Peyer's patch (tissue), 4 donors: ENCODE measurements at regions not wholly inside any gene's neighbourhood (a gene's known extent, or its start where the extent isn't known, plus 50 kb on each side); places are given as distances from the start of the nearest gene placed in this dataset.

Experiments
- DNase-seq, 3 donors: peaks; one replicate each; pipeline ENCODE4 v3.0.0-alpha.2; 2017 to 2019
- H3K27ac ChIP-seq, 4 donors: fragments of 200-600 bp; sonication (generic); one replicate each; pipeline ENCODE4 v1.5.1; 2016 to 2019
- H3K27me3 ChIP-seq, 2 donors: fragments of 200-600 bp; sonication (generic); one replicate each; pipeline ENCODE4 v1.5.1; 2019
- H3K36me3 ChIP-seq, 3 donors: fragments of 200-600 bp; sonication (generic); one replicate each; pipeline ENCODE4 v1.5.1; 2016 to 2019
- H3K4me1 ChIP-seq, 4 donors: fragments of 200-600 bp; sonication (generic); one replicate each; pipeline ENCODE4 v1.5.1; 2016 to 2019
- H3K4me3 ChIP-seq, 4 donors: fragments of 200-600 bp; sonication (generic); 1 replicate in 3 of 4; 2 replicates in 1 of 4; pipeline ENCODE4 v1.5.1; 2016 to 2019; ENCODE audit warnings: mild to moderate bottlenecking in 1 of 4
- H3K9me3 ChIP-seq, 4 donors: fragments of 200-600 bp; sonication (generic); one replicate each; pipeline ENCODE4 v1.5.1; 2016 to 2019; ENCODE audit warnings: mild to moderate bottlenecking in 1 of 4
- CTCF ChIP-seq, 6 experiments: fragments of 450-650 bp in 4 of 6; fragments of 200-600 bp in 2 of 6; sonication (generic) in 1 of 6; IDR thresholded peaks; one replicate each; pipeline ENCODE4 v1.5.1; 2017 to 2019; ENCODE audit warnings: antibody characterized with exemption in 6 of 6, mild to moderate bottlenecking in 3 of 6, moderate library complexity in 1 of 6
- POLR2A ChIP-seq, 2 donors: fragments of 450-650 bp; IDR thresholded peaks; one replicate each; pipeline ENCODE4 v1.5.1; 2017; ENCODE audit warnings: antibody characterized with exemption in 2 of 2, mild to moderate bottlenecking in 2 of 2, moderate library complexity in 2 of 2

DNA sequence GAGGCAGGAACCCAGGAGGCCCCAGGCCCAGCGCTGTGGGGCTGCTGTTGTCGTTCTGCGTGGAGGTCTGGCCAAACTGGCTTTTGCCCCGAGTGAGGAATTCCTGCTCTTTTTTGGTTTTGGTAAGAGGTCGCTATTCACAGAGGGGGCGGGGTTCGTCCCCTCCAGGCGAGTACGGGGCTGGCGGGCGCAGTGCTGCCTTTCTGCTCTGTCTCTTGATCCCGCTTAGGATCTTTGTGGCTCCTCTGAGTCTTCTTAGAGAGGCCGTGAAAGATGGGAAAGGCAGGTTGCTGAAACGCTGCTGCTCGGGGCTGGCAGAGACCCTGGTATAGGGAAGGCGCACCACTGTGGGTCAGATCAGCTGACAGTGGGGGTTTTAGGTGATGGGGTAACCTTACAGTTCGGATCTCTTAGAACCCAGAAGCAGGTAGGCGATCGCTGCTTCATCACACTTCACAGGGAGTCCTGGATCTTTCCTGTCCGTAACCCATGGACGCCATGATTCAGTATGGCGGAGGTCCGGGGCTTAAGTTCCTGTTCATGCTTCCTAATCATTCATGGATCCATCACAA lies 136.7 kb downstream of the KIF20B start:
- Histone ChIP-seq H3K4me3 (peak overlapping the region; percentile 49 to 73 (median 61)), H3K9me3 (no peaks in the 10 kb centered on the region), H3K36me3 (no peaks in the 10 kb centered on the region), H3K27me3 (no peaks in the 10 kb centered on the region), H3K4me1 (no peaks in the 10 kb centered on the region), H3K27ac (peak overlapping the region in 2 of 4 donors; percentile 54 to 65)
- TF ChIP-seq POLR2A (IDR thresholded peaks at IDR 0.05) (no peak), CTCF (IDR thresholded peaks at IDR 0.05) (no peak)
- peak in 2 of 3 donors; percentile 16 to 48 for DNase-seq

DNA sequence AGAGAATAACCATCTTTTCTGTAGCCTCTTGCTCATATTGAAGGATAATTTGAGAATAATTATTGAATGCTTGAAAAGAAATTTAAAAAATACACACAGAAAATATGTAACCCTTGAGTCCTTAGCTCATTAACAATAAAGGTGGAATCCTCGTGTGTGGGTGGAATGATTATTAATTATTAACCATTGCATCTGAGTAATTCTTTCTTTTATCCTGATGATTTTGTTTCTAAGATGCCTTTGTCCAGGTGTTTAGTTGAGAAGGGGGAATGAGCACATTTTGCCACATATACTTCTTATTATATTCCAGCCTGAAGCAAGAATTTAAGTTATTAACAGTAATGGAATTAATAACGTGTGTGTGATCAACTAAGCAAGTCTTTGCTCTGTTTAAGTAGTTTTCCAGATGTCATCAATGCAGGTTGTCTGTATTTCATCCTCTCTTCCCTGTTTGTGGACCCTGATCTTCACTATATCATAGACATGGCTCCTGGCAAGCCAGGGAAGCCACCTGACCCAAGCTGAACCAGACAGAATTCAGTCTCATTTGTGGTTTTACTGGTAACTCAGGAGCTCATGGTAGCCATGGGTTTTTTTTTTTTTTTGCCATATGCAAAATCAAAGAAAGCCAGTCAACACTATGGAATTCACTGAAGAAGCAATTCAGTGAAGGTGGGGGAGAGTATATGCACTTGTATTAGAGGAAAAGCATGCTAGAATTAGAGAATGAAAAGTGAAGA lies 144.3 kb downstream of the KIF20B start:
- Histone ChIP-seq H3K27ac (no peak overlapping the region), H3K36me3 (no peaks in the 10 kb centered on the region), H3K27me3 (no peaks in the 10 kb centered on the region), H3K9me3 (no peaks in the 10 kb centered on the region), H3K4me1 (no peaks in the 10 kb centered on the region), H3K4me3 (no peak overlapping the region)
- DNase-seq: no peak
- TF ChIP-seq POLR2A (IDR thresholded peaks at IDR 0.05): no peak
- TF ChIP-seq CTCF (IDR thresholded peaks at IDR 0.05): no peak

DNA sequence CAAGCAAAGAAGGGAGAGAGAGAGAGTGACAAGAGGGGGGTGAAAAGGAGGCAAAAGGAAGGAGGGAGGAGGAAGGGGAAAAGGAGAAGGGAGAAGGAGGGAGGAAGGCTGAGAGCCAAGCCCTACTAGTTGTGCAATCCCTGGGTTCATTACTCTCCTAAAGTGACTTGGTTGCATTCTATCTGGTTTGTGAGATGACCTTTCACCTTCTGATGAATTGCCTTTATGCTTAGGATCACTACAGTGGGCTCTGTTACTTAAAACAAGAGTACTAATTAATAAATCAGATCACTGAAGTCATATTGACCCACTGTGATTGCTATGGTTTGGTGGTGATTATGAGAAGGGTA lies 144.9 kb downstream of the KIF20B start:
- Histone ChIP-seq H3K36me3 (no peaks in the 10 kb centered on the region), H3K27me3 (no peaks in the 10 kb centered on the region), H3K9me3 (no peaks in the 10 kb centered on the region), H3K27ac (no peak overlapping the region), H3K4me1 (no peaks in the 10 kb centered on the region), H3K4me3 (no peak overlapping the region)
- no peak for TF ChIP-seq POLR2A (IDR thresholded peaks at IDR 0.05)
- TF ChIP-seq CTCF (IDR thresholded peaks at IDR 0.05): no peak
- no peak for DNase-seq

- H3K27me3 ChIP-seq: no peaks in the 10 kb centered on the region
- H3K27ac ChIP-seq: no peak overlapping the region
- no peaks in the 10 kb centered on the region for H3K4me1 ChIP-seq
- no peak overlapping the region for H3K4me3 ChIP-seq
- DNase-seq: no peak
- TF ChIP-seq POLR2A (IDR thresholded peaks at IDR 0.05): no peak
- TF ChIP-seq CTCF (IDR thresholded peaks at IDR 0.05): no peak
- no peaks in the 10 kb centered on the region for H3K9me3 ChIP-seq
- H3K36me3 ChIP-seq: no peaks in the 10 kb centered on the region
Measured at GRCh38 chr10:89846786-89847185, 145.4 kb downstream of the KIF20B start.

- Histone ChIP-seq H3K27me3 (no peaks in the 10 kb centered on the region), H3K36me3 (no peaks in the 10 kb centered on the region), H3K27ac (no peak overlapping the region), H3K4me1 (no peaks in the 10 kb centered on the region), H3K9me3 (no peaks in the 10 kb centered on the region), H3K4me3 (no peak overlapping the region)
- no peak for TF ChIP-seq CTCF (IDR thresholded peaks at IDR 0.05)
- no peak for TF ChIP-seq POLR2A (IDR thresholded peaks at IDR 0.05)
- DNase-seq: no peak
Measured at GRCh38 chr10:89852872-89853271, 151.5 kb downstream of the KIF20B start.
